ENCODE measurements at regions not wholly inside any gene's neighbourhood (a gene's known extent, or its start where the extent isn't known, plus 50 kb on each side); places are given as distances from the start of the nearest gene placed in this dataset.

- no peak for DNase-seq (ENCODE audit: extremely low read depth, insufficient read length)
- no peak overlapping the region for H3K4me3 ChIP-seq (replicated peaks; ENCODE audit: low read depth, low read length)
- H3K27me3 ChIP-seq (replicated peaks; ENCODE audit: control insufficient read depth, insufficient read depth, low read length), result no peaks in the 10 kb centered on the region
- no peaks in the 10 kb centered on the region for H3K36me3 ChIP-seq (ENCODE audit: control insufficient read depth, insufficient read depth, low read length)
- TF ChIP-seq CTCF (IDR thresholded peaks at IDR 0.05; ENCODE audit: insufficient read depth, low read length, poor library complexity, severe bottlenecking), result no peak
Measured at GRCh38 chr10:130661419-130661818, 525.2 kb downstream of the GLRX3 start.

- no peak for DNase-seq (ENCODE audit: extremely low read depth, insufficient read length)
- H3K36me3 ChIP-seq (ENCODE audit: control insufficient read depth, insufficient read depth, low read length), result no peaks in the 10 kb centered on the region
- no peak for TF ChIP-seq CTCF (IDR thresholded peaks at IDR 0.05; ENCODE audit: insufficient read depth, low read length, poor library complexity, severe bottlenecking)
- no peaks in the 10 kb centered on the region for H3K27me3 ChIP-seq (replicated peaks; ENCODE audit: control insufficient read depth, insufficient read depth, low read length)
- no peak overlapping the region for H3K4me3 ChIP-seq (replicated peaks; ENCODE audit: low read depth, low read length)
Measured at GRCh38 chr10:130662775-130663174, 526.6 kb downstream of the GLRX3 start.

GRCh38 chr10:130664526-130664925 is 528.3 kb downstream of the GLRX3 start:
- no peak for TF ChIP-seq CTCF (IDR thresholded peaks at IDR 0.05; ENCODE audit: insufficient read depth, low read length, poor library complexity, severe bottlenecking)
- H3K27me3 ChIP-seq (replicated peaks; ENCODE audit: control insufficient read depth, insufficient read depth, low read length), result no peaks in the 10 kb centered on the region
- H3K4me3 ChIP-seq (replicated peaks; ENCODE audit: low read depth, low read length), result no peak overlapping the region
- DNase-seq (ENCODE audit: extremely low read depth, insufficient read length), result no peak
- no peaks in the 10 kb centered on the region for H3K36me3 ChIP-seq (ENCODE audit: control insufficient read depth, insufficient read depth, low read length)

- Histone ChIP-seq H3K27me3 (replicated peaks; ENCODE audit: control insufficient read depth, insufficient read depth, low read length) (no peaks in the 10 kb centered on the region), H3K36me3 (ENCODE audit: control insufficient read depth, insufficient read depth, low read length) (no peaks in the 10 kb centered on the region), H3K4me3 (replicated peaks; ENCODE audit: low read depth, low read length) (no peak overlapping the region)
- DNase-seq (ENCODE audit: extremely low read depth, insufficient read length), result no peak
- TF ChIP-seq CTCF (IDR thresholded peaks at IDR 0.05; ENCODE audit: insufficient read depth, low read length, poor library complexity, severe bottlenecking), result no peak
Measured at GRCh38 chr10:130666215-130666614, 530.0 kb downstream of the GLRX3 start.

GRCh38 chr10:130686689-130687300 is 550.6 kb downstream of the GLRX3 start:
- Histone ChIP-seq H3K27me3 (replicated peaks; ENCODE audit: control insufficient read depth, insufficient read depth, low read length) (no peaks in the 10 kb centered on the region), H3K4me3 (replicated peaks; ENCODE audit: low read depth, low read length) (no peak overlapping the region), H3K36me3 (ENCODE audit: control insufficient read depth, insufficient read depth, low read length) (no peaks in the 10 kb centered on the region)
- no peak for TF ChIP-seq CTCF (IDR thresholded peaks at IDR 0.05; ENCODE audit: insufficient read depth, low read length, poor library complexity, severe bottlenecking)
- no peak for DNase-seq (ENCODE audit: extremely low read depth, insufficient read length)

GRCh38 chr10:130687566-130687965 is 551.4 kb downstream of the GLRX3 start:
- Histone ChIP-seq H3K4me3 (replicated peaks; ENCODE audit: low read depth, low read length) (no peak overlapping the region), H3K36me3 (ENCODE audit: control insufficient read depth, insufficient read depth, low read length) (no peaks in the 10 kb centered on the region), H3K27me3 (replicated peaks; ENCODE audit: control insufficient read depth, insufficient read depth, low read length) (no peaks in the 10 kb centered on the region)
- no peak for TF ChIP-seq CTCF (IDR thresholded peaks at IDR 0.05; ENCODE audit: insufficient read depth, low read length, poor library complexity, severe bottlenecking)
- no peak for DNase-seq (ENCODE audit: extremely low read depth, insufficient read length)
